ENCODE measurements at regions not wholly inside any gene's neighbourhood (a gene's known extent, or its start where the extent isn't known, plus 50 kb on each side); places are given as distances from the start of the nearest gene placed in this dataset.

DNA sequence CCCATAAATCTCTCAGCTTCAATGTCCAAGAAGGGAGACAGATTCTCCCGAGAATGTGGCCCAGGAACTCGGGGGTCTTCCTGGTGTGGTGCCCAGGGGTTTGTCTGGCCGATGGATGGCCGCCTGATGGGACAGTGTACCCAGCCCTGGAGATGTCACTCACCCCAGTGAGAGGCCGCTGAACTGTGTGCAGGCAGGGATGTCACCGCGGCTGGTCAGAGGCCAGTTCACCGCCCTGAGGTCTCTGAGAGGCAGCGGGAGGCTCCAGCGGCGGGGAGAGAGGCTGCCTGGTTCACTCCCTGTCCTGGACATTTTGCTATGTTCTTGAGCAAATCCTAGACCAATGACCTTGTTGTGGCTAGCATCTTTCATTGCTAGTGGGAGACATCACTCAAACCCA lies 1349.5 kb downstream of the BRD1 start:
- Histone ChIP-seq H3K4me3 (no peak overlapping the region), H3K27ac (no peak overlapping the region)
- DNase-seq (ENCODE audit: low spot score): peak; percentile 41
- no peak for TF ChIP-seq CTCF (IDR thresholded peaks at IDR 0.05)

DNA sequence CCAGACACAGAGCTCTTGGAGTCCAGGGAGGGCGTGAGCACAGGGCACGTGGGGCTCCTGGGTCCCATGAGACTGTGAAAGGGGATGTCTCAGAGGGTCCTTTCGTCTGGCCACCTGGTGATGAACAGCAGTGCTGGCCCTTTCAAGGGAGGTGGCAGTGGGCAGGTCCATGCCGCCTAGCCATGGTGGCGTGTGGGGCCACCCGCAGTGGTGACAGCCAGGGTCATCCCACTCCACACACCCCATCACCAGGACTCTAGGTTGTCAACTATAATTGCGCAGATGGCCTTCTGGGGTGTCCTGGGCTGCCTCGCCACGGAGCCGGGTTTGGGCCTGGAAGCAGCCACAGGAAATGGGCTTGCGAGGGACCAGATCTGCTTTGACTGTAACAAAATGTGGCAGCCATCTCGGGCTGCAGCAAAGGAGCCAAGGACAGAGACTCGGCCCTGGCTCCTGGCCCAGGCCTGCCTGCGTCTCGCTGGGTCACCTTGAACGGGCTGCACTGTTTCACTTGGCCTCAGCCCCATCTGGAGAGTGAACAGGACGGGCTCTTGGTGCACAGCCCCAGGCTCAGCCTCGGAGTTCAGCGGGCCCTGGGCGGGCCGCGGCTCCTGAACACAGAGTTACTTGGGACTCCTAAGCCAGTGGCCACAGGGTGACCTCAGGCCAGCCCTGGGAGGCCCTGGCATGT lies 1350.5 kb downstream of the BRD1 start:
- Histone ChIP-seq H3K4me3 (no peak overlapping the region), H3K27ac (no peak overlapping the region)
- DNase-seq (ENCODE audit: low spot score): peak; percentile 59
- no peak for TF ChIP-seq CTCF (IDR thresholded peaks at IDR 0.05)

DNA sequence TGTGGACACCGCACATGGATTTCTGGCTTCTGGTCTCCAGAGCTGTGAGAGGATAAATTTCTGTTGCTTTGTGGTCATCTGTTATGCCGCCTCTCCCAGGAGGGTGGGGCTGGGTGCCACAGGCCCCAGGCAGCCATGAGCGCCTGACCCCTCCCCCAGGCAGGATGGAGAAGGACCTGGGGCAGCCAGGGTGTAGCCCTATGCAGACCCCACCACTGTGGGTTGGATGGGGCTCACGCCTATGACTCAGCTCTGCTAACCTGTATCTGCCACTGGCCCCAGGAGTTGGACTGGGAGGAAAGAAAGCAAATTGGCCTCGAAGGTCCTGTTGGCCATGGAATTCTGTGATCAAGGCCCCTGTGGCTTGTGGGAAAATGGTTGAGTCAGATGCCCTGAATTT lies 1351.1 kb downstream of the BRD1 start:
- TF ChIP-seq CTCF (IDR thresholded peaks at IDR 0.05): no peak
- Histone ChIP-seq H3K4me3 (no peak overlapping the region), H3K27ac (no peak overlapping the region)
- peak; percentile 55 for DNase-seq (ENCODE audit: low spot score)

- Histone ChIP-seq H3K27ac (no peak overlapping the region), H3K4me3 (no peak overlapping the region)
- no peak for TF ChIP-seq CTCF (IDR thresholded peaks at IDR 0.05)
- peak; percentile 55 for DNase-seq (ENCODE audit: low spot score)
Observed at GRCh38 chr22:48475661-48476345, 1351.9 kb downstream of the BRD1 start.

DNA sequence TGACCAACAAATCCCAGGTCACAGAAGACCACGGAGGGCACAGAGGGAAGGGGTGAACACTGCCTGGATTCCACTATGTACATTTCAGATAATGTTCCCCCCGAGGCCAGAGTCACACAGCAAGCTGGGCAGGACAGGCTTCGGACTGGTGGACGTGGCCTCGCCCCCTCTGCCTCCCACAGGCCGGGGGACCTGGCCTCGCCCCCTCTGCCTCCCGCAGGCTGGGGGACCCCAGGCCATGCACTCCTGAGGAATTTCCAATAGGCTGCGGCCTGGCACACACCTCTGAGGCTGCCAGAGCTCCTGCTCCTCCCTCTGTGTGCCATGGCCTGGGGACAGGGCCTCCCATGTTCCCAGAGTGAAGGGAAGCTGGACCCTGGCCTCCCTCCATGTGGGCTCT lies 1352.8 kb downstream of the BRD1 start:
- H3K27ac ChIP-seq: no peak overlapping the region
- DNase-seq (ENCODE audit: low spot score): peak; percentile 53
- no peak for TF ChIP-seq CTCF (IDR thresholded peaks at IDR 0.05)
- no peak overlapping the region for H3K4me3 ChIP-seq

DNA sequence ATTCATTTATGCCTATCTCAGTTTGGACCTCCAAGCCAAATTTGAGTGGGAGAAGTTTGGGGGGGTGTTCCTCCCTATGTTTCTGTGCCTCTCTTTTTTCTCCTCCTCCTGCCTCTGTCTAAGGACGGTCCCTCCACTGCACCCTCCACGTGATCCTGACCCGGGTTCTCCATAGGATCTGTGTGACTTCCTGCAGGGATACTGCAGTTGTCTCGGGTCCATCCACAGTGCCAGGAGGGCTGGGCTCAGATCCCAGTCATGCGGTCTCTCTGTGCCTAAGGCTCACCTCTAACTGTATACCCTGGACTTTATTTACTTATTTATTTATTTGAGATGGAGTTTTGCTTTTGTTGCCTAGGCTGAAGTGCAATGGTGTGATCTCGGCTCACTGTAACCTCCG lies 1354.5 kb downstream of the BRD1 start:
- DNase-seq (ENCODE audit: low spot score): peak; percentile 2
- no peak for TF ChIP-seq CTCF (IDR thresholded peaks at IDR 0.05)
- H3K27ac ChIP-seq: no peak overlapping the region
- H3K4me3 ChIP-seq: no peak overlapping the region

DNA sequence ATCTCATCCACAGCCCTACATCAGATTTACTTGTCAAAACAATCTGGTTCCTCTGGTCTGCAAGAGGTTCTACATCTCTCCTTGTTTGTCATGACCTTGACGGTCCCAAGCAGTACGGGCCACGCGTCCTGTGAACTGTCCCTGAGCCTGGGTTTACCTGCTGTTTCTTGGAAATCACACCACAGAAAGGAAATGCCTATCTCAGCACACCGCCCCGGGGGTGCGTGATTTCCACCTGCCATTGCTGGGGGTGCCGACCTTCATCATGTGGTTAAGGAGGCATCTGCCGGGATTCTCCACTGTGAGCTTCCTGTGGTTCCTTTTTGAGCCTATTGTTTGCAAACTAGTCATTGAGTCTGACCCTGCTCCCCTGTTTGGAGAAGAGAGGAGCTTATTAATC lies 1363.4 kb downstream of the BRD1 start:
- DNase-seq (ENCODE audit: low spot score): no peak
- H3K4me3 ChIP-seq: no peak overlapping the region
- no peak for TF ChIP-seq CTCF (IDR thresholded peaks at IDR 0.05)
- no peak overlapping the region for H3K27ac ChIP-seq
